ENCODE measurements at regions not wholly inside any gene's neighbourhood (a gene's known extent, or its start where the extent isn't known, plus 50 kb on each side); places are given as distances from the start of the nearest gene placed in this dataset.

DNA sequence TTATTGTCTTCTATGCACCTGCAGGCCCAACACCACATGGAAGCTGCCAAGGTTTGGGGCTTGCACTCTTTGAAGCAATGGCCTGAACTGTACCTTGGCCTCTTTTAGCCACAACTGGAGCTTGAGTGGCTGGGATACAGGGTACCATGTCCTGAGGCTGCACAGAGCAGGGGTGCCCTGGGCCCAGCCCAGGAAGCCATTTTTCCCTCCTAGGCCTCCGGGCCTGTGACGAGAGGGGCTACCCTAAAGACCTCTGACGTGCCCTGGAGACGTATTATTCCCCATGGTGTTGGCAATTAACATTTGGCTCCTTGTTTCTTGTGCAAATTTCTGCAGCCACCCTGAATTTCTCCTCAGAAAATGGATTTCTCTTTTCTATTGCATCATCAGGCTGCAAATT lies 519.9 kb upstream of the MAGEB18 start:
- H3K9me3 ChIP-seq (ENCODE audit: control extremely low read depth in 1 of 5, control insufficient read depth in 4 of 5, insufficient read depth in 2 of 5, low read depth in 1 of 5, low read length in 4 of 5): no peaks in the 10 kb centered on the region
- DNase-seq: no peak
- CTCF ChIA-PET: no interaction called here
- H3K36me3 ChIP-seq (ENCODE audit: control insufficient read depth in 4 of 4, insufficient read depth in 4 of 4, low read length in 3 of 4): no peaks in the 10 kb centered on the region
- H3K4me1 ChIP-seq (ENCODE audit: control extremely low read depth in 1 of 4, control insufficient read depth in 4 of 4, insufficient read depth in 4 of 4, low read length in 3 of 4): no peaks in the 10 kb centered on the region
- no peak overlapping the region for H3K27ac ChIP-seq (ENCODE audit: insufficient read depth in 1 of 2, low read depth in 1 of 2, low read length in 2 of 2, poor library complexity in 1 of 2, severe bottlenecking in 2 of 2)
- no peaks in the 10 kb centered on the region for H3K27me3 ChIP-seq (replicated peaks in 2 of 5; ENCODE audit: control insufficient read depth in 4 of 5, insufficient read depth in 5 of 5, low read length in 4 of 5)
- 79% methylated on average over 4 of the region's 4 CpGs for WGBS (ENCODE audit: insufficient coverage)
- POLR2A ChIA-PET: no interaction called here
- no peak overlapping the region for H3K4me3 ChIP-seq (ENCODE audit: control insufficient read depth in 1 of 7, extremely low read depth in 1 of 7, insufficient read depth in 4 of 7, low read depth in 2 of 7, low read length in 6 of 7)

GRCh38 chrX:25640276-25640675 lies 497.9 kb upstream of the MAGEB18 start:
- no peak overlapping the region for H3K4me3 ChIP-seq (ENCODE audit: control insufficient read depth in 1 of 7, extremely low read depth in 1 of 7, insufficient read depth in 4 of 7, low read depth in 2 of 7, low read length in 6 of 7)
- H3K27me3 ChIP-seq (replicated peaks in 2 of 5; ENCODE audit: control insufficient read depth in 4 of 5, insufficient read depth in 5 of 5, low read length in 4 of 5): no peaks in the 10 kb centered on the region
- H3K9me3 ChIP-seq (ENCODE audit: control extremely low read depth in 1 of 5, control insufficient read depth in 4 of 5, insufficient read depth in 2 of 5, low read depth in 1 of 5, low read length in 4 of 5): no peaks in the 10 kb centered on the region
- H3K27ac ChIP-seq (ENCODE audit: insufficient read depth in 1 of 2, low read depth in 1 of 2, low read length in 2 of 2, poor library complexity in 1 of 2, severe bottlenecking in 2 of 2): no peak overlapping the region
- CTCF ChIA-PET: no interaction called here
- POLR2A ChIA-PET: no interaction called here
- no peaks in the 10 kb centered on the region for H3K36me3 ChIP-seq (ENCODE audit: control insufficient read depth in 4 of 4, insufficient read depth in 4 of 4, low read length in 3 of 4)
- WGBS (ENCODE audit: insufficient coverage): no CpG with 5 or more reads among the region's 1 CpG
- no peak for DNase-seq
- no peaks in the 10 kb centered on the region for H3K4me1 ChIP-seq (ENCODE audit: control extremely low read depth in 1 of 4, control insufficient read depth in 4 of 4, insufficient read depth in 4 of 4, low read length in 3 of 4)

DNA sequence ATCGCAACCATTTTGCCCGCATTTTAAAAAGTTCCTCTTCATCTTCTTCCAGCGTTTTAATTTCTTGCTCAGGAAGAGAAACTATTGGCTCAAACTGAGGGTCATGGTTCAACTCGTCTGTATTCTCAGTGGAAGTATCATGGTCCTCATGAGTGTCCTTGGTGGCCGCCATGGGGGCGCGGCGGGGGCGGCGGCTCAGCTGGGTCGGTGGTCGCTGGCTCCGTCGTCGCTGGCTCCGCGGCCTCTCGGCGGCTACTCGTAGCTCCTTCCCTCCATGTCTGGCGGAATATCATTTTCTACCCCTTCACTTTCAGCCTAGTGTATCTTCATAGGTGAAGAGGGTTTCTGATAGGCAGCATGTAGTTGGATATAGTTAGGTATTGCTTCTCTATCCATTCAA lies 492.0 kb upstream of the MAGEB18 start:
- WGBS (ENCODE audit: insufficient coverage): 67% methylated on average over 5 of the region's 21 CpGs
- H3K27ac ChIP-seq (ENCODE audit: insufficient read depth in 1 of 2, low read depth in 1 of 2, low read length in 2 of 2, poor library complexity in 1 of 2, severe bottlenecking in 2 of 2): no peak overlapping the region
- H3K4me3 ChIP-seq (ENCODE audit: control insufficient read depth in 1 of 7, extremely low read depth in 1 of 7, insufficient read depth in 4 of 7, low read depth in 2 of 7, low read length in 6 of 7): no peak overlapping the region
- no peaks in the 10 kb centered on the region for H3K27me3 ChIP-seq (replicated peaks in 2 of 5; ENCODE audit: control insufficient read depth in 4 of 5, insufficient read depth in 5 of 5, low read length in 4 of 5)
- ChIA-PET POLR2A (no interaction called here), CTCF (no interaction called here)
- no peaks in the 10 kb centered on the region for H3K36me3 ChIP-seq (ENCODE audit: control insufficient read depth in 4 of 4, insufficient read depth in 4 of 4, low read length in 3 of 4)
- DNase-seq: no peak
- H3K4me1 ChIP-seq (ENCODE audit: control extremely low read depth in 1 of 4, control insufficient read depth in 4 of 4, insufficient read depth in 4 of 4, low read length in 3 of 4): no peaks in the 10 kb centered on the region
- H3K9me3 ChIP-seq (ENCODE audit: control extremely low read depth in 1 of 5, control insufficient read depth in 4 of 5, insufficient read depth in 2 of 5, low read depth in 1 of 5, low read length in 4 of 5): peaks cover 0 to 2% (median 0%) of the 10 kb centered on the region in 5 experiments

DNA sequence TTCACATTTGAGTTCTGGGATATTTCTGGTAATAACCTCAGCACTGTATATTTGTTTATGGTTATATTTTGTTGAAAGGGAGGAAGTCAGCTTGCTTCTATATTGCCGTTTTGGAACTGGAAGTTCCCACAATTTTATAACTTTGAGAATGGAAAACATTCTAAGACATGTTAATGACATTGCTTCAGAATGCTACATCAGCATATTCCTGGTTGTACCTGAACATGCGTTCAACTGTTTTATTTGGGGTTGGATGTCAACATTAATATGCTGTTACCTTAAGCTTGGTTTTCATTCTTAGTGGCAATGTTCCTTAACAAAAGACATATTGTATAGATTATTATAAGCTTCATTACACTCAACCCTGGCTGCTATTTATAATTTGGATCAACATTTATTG lies 489.4 kb upstream of the MAGEB18 start:
- ChIA-PET POLR2A (no interaction called here), CTCF (no interaction called here)
- WGBS (ENCODE audit: insufficient coverage): no CpG with 5 or more reads among the region's 2 CpGs
- no peak for DNase-seq
- H3K9me3 ChIP-seq (ENCODE audit: control extremely low read depth in 1 of 5, control insufficient read depth in 4 of 5, insufficient read depth in 2 of 5, low read depth in 1 of 5, low read length in 4 of 5): peaks cover 0 to 2% (median 0%) of the 10 kb centered on the region in 5 experiments
- H3K36me3 ChIP-seq (ENCODE audit: control insufficient read depth in 4 of 4, insufficient read depth in 4 of 4, low read length in 3 of 4): no peaks in the 10 kb centered on the region
- no peak overlapping the region for H3K27ac ChIP-seq (ENCODE audit: insufficient read depth in 1 of 2, low read depth in 1 of 2, low read length in 2 of 2, poor library complexity in 1 of 2, severe bottlenecking in 2 of 2)
- no peaks in the 10 kb centered on the region for H3K27me3 ChIP-seq (replicated peaks in 2 of 5; ENCODE audit: control insufficient read depth in 4 of 5, insufficient read depth in 5 of 5, low read length in 4 of 5)
- H3K4me3 ChIP-seq (ENCODE audit: control insufficient read depth in 1 of 7, extremely low read depth in 1 of 7, insufficient read depth in 4 of 7, low read depth in 2 of 7, low read length in 6 of 7): no peak overlapping the region
- H3K4me1 ChIP-seq (ENCODE audit: control extremely low read depth in 1 of 4, control insufficient read depth in 4 of 4, insufficient read depth in 4 of 4, low read length in 3 of 4): no peaks in the 10 kb centered on the region

- no peak overlapping the region for H3K27ac ChIP-seq (ENCODE audit: insufficient read depth in 1 of 2, low read depth in 1 of 2, low read length in 2 of 2, poor library complexity in 1 of 2, severe bottlenecking in 2 of 2)
- no peaks in the 10 kb centered on the region for H3K4me1 ChIP-seq (ENCODE audit: control extremely low read depth in 1 of 4, control insufficient read depth in 4 of 4, insufficient read depth in 4 of 4, low read length in 3 of 4)
- H3K9me3 ChIP-seq (ENCODE audit: control extremely low read depth in 1 of 5, control insufficient read depth in 4 of 5, insufficient read depth in 2 of 5, low read depth in 1 of 5, low read length in 4 of 5): peaks cover 0 to 2% (median 0%) of the 10 kb centered on the region in 5 experiments
- CTCF ChIA-PET: no interaction called here
- H3K36me3 ChIP-seq (ENCODE audit: control insufficient read depth in 4 of 4, insufficient read depth in 4 of 4, low read length in 3 of 4): no peaks in the 10 kb centered on the region
- no peak overlapping the region for H3K4me3 ChIP-seq (ENCODE audit: control insufficient read depth in 1 of 7, extremely low read depth in 1 of 7, insufficient read depth in 4 of 7, low read depth in 2 of 7, low read length in 6 of 7)
- POLR2A ChIA-PET: no interaction called here
- H3K27me3 ChIP-seq (replicated peaks in 2 of 5; ENCODE audit: control insufficient read depth in 4 of 5, insufficient read depth in 5 of 5, low read length in 4 of 5): no peaks in the 10 kb centered on the region
- WGBS (ENCODE audit: insufficient coverage): 83% methylated on average over 2 of the region's 5 CpGs
- DNase-seq: no peak
Observed at GRCh38 chrX:25650216-25650820, 487.8 kb upstream of the MAGEB18 start.

GRCh38 chrX:25659317-25659716 lies 478.8 kb upstream of the MAGEB18 start:
- Histone ChIP-seq H3K27ac (ENCODE audit: insufficient read depth in 1 of 2, low read depth in 1 of 2, low read length in 2 of 2, poor library complexity in 1 of 2, severe bottlenecking in 2 of 2) (no peak overlapping the region), H3K36me3 (ENCODE audit: control insufficient read depth in 4 of 4, insufficient read depth in 4 of 4, low read length in 3 of 4) (no peaks in the 10 kb centered on the region), H3K4me1 (ENCODE audit: control extremely low read depth in 1 of 4, control insufficient read depth in 4 of 4, insufficient read depth in 4 of 4, low read length in 3 of 4) (no peaks in the 10 kb centered on the region), H3K4me3 (ENCODE audit: control insufficient read depth in 1 of 7, extremely low read depth in 1 of 7, insufficient read depth in 4 of 7, low read depth in 2 of 7, low read length in 6 of 7) (no peak overlapping the region), H3K27me3 (replicated peaks in 2 of 5; ENCODE audit: control insufficient read depth in 4 of 5, insufficient read depth in 5 of 5, low read length in 4 of 5) (no peaks in the 10 kb centered on the region), H3K9me3 (ENCODE audit: control extremely low read depth in 1 of 5, control insufficient read depth in 4 of 5, insufficient read depth in 2 of 5, low read depth in 1 of 5, low read length in 4 of 5) (no peaks in the 10 kb centered on the region)
- WGBS (ENCODE audit: insufficient coverage): no CpG with 5 or more reads among the region's 3 CpGs
- CTCF ChIA-PET: no interaction called here
- POLR2A ChIA-PET: no interaction called here
- no peak for DNase-seq

- 45% methylated on average over 4 of the region's 5 CpGs for WGBS (ENCODE audit: insufficient coverage)
- Histone ChIP-seq H3K4me1 (ENCODE audit: control extremely low read depth in 1 of 4, control insufficient read depth in 4 of 4, insufficient read depth in 4 of 4, low read length in 3 of 4) (no peaks in the 10 kb centered on the region), H3K27ac (ENCODE audit: insufficient read depth in 1 of 2, low read depth in 1 of 2, low read length in 2 of 2, poor library complexity in 1 of 2, severe bottlenecking in 2 of 2) (no peak overlapping the region), H3K9me3 (ENCODE audit: control extremely low read depth in 1 of 5, control insufficient read depth in 4 of 5, insufficient read depth in 2 of 5, low read depth in 1 of 5, low read length in 4 of 5) (no peaks in the 10 kb centered on the region), H3K4me3 (ENCODE audit: control insufficient read depth in 1 of 7, extremely low read depth in 1 of 7, insufficient read depth in 4 of 7, low read depth in 2 of 7, low read length in 6 of 7) (no peak overlapping the region), H3K27me3 (replicated peaks in 2 of 5; ENCODE audit: control insufficient read depth in 4 of 5, insufficient read depth in 5 of 5, low read length in 4 of 5) (no peaks in the 10 kb centered on the region), H3K36me3 (ENCODE audit: control insufficient read depth in 4 of 4, insufficient read depth in 4 of 4, low read length in 3 of 4) (no peaks in the 10 kb centered on the region)
- no peak for DNase-seq
- ChIA-PET CTCF (no interaction called here), POLR2A (no interaction called here)
Observed at GRCh38 chrX:25663701-25664100, 474.4 kb upstream of the MAGEB18 start.
